Non-pigmented ciliary epithelial cell (primary cell): ENCODE measurements at regions not wholly inside any gene's neighbourhood (a gene's known extent, or its start where the extent isn't known, plus 50 kb on each side); places are given as distances from the start of the nearest gene placed in this dataset.
"Not testable (repeated sequence)": the region's sequence is repeated elsewhere in the genome, so short reads cannot be mapped to it uniquely, and the experiment has no call there.

Experiments used
- DNase-seq: peaks from one replicate; pipeline ENCODE4 v3.0.0-alpha.2; 2010; ENCODE audit warnings: low read depth

DNA sequence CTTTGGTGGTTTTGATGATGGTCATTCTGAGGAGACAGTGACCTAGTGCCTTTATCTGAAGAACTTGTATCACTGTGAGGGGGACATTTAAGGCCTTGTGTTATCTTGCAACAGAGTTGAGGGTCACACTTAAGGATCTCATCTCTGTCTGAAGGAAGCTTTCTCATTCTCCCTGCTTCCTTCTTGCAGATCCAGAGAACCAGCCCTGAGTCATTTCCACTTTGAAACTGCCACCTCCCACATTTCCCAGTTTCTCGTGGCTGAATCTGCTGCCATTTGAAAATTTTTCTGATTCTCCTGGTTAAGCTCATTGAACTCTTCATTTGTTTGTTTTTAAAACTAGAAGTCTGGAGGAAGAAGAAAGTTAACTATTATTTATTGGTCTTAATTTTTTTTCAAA lies 190.2 kb upstream of the CDH11 start:
- DNase-seq, result no peak

DNA sequence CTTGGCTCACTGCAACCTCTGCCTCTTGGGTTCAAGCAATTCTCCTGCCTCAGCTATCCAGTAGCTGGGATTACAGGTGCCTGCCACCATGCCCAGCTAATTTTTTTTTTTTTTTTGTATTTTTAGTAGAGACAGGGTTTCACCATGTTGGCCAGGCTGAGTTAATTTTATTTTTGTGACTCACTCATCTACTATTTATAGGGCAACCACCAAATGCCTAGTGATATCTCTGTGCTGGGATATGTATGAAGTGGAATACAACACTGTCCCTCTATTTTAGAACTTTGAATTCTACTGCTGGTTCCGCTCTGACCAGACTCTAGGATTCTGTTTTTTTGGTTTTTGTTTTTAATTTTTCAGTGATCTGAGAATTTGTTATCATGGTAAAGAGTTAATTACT lies 188.6 kb upstream of the CDH11 start:
- not testable (repeated sequence) for DNase-seq

DNA sequence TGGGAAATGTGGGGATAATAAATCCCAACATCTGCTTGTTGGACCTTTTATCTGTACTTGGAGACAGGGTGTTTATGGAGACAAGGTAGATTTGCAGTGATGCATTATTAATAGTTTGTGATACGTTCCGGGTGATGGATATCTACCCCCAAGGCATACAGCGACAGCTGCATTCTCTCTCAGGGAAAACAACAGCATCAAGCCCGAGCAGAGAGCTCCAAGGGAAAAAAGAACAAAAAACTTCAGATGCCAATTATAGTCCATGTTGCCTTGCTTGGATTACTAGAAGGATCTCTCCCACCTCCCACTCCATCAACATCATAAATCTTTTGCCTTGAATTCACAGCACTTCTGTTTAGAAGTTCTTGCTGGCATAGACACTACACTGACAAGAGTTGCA lies 187.5 kb upstream of the CDH11 start:
- DNase-seq, result no peak

- DNase-seq, result no peak
Observed at GRCh38 chr16:65308506-65308905, 186.6 kb upstream of the CDH11 start.

- DNase-seq, result no peak
Observed at GRCh38 chr16:65307286-65307685, 185.4 kb upstream of the CDH11 start.

DNA sequence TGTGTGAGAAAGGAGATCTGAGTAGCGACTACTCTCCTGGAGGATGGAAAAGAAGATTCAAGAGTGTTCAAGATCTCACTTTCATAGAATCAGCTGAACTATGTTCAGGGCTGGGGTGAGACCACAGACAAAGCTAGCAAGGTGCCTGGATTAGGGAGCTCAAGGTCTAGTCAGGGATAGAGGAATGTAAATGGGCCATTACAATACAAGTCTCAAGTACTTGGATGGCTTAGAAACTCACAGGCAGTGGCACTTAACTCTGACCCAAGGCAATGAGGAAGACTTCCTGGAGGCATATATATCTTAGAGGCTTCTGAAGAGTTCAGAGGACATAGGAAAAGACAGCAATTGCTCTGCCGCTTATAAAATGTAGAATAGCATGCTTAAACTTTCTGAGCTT lies 184.9 kb upstream of the CDH11 start:
- DNase-seq, result no peak

DNA sequence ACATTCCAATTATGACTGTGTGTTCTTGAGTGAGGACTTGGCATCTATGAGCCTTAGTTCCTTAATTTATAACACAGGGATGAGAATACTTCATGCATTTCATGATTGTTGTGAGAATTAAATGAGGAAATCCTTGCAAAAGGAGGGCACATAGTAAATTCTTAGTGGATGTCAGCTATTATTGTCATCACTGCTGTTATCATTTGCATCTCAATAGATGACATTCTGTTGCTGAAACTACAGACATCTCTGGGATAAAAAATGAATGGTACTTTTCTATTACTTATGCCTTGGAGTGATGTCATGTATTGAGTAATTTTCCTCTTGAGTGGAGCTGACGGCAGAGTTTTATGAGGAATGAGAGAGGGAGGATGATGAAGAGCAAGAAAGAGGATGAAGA lies 184.4 kb upstream of the CDH11 start:
- DNase-seq, result no peak

- DNase-seq, result no peak
Observed at GRCh38 chr16:65305266-65305959, 183.6 kb upstream of the CDH11 start.

GRCh38 chr16:65301029-65301428 lies 179.2 kb upstream of the CDH11 start:
- no peak for DNase-seq

DNA sequence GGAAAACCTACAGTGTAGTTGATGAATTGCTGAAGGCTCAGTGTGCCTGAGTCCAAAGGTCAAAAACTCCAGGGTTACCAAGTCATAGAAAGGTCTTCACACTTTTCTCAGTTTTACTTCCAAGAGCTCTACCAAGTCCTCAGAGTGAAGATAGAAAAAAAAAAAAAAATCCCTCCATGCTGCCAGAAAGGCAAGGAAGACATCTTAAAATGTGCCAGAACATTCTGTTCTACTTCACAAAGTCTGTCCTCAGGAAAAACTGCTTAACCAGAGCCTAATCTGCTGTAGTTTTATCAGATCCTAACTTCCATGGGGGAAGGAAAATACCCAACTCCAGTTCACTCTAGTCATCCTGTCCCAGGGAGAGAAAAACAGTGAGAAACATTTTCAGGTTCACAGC lies 175.6 kb upstream of the CDH11 start:
- DNase-seq, result no peak

DNA sequence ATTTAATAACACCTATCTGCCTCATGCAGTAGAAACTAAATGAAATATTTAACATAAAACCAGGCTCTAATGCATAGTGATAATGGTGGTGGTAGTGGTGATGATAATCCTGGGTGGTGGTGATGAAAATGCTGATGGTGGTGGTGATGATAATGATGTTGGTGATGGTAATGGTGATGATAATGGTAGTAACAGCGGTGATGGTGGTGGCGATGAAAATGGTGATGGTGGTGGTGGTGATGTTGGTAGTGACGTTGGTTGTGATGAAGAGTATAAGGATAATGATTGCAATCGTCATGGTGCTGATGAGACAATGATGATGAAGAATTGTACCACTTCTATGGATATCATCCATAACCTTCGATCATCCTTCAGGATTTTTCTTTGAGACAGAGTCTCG lies 173.7 kb upstream of the CDH11 start:
- no peak for DNase-seq

GRCh38 chr16:65294708-65295107 lies 172.8 kb upstream of the CDH11 start:
- no peak for DNase-seq

DNA sequence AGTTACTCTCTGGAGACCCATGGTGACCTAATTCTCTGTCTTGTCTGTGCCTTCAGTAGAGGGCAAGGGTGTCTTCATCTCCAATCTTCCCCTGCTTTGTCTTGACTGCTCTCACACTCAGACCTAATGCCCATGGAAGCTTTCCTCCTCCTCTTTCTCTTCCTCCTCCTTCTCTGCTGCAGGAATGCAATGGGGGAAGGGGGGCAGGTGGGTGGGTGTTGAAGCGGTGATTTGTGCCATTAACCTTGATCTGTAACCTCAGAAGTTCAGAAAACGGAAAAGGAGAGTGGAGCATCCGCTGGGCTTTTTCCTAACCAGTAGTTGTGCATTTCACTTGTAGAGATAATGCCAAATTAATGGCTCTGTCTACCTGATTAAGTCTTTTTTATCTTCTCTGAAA lies 172.3 kb upstream of the CDH11 start:
- no peak for DNase-seq

- no peak for DNase-seq
Observed at GRCh38 chr16:65289022-65289421, 167.2 kb upstream of the CDH11 start.

DNA sequence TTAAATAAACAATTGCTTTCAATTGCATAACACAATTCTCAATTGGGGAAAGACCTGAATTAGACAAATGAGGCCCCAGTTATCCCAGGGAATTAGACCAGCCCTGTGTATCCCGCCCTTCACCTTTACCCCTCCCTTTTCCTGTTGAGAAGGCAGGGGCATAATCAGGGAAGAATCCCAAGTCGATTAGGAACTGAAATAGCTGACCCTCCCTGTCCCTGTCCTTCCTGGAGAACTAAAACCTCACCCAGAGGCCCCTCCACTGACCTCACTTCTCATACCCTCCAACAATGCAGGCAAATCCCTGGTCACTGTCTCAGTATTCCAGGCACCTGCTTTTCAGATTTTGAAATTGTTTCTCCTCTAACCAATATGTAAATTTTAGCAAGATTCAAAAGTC lies 165.4 kb upstream of the CDH11 start:
- no peak for DNase-seq

DNA sequence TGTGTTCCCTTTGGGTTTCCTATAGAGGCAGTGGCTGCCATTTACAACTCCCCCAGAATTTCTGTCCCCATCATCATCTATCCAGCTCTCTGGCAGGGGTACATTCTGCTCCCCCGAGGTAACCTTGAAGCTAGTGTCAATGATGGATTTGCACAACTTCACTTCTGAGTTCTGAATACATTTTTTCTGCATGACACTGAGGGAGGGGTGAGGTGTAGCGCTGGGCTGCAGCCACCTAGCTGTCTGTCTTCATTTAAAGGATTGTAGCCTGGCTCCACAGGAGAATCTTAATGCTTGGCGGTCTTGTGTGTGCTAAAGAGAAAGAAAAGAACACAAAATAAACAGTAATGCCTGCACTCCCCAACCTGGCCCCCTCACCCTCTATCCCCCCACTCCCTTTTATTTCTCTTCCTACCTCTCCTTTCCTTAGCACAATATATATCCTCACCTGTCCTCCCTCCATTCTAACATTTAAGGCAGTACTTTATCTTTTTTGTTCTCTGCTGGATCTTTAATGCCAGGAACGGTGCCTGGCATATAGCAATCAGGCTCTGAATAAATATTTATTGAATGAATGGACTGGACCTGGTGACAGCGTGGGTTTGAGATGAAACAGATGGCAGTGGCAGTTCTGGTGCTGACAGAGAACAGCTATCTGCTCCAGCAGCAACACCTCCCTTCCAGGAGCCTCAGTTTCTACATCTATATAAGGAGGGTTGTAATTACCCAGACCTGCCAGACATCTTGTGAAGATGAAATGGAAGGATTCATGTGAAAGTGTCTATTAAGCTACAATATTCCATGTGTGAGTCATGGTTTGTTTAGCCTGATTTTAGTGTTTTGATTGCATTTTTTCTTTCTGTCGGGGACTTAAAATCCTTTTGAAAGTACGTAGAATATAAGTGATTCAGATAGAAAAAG lies 163.5 kb upstream of the CDH11 start:
- no peak for DNase-seq

GRCh38 chr16:65284626-65285025 lies 162.8 kb upstream of the CDH11 start:
- no peak for DNase-seq

- no peak for DNase-seq
Observed at GRCh38 chr16:65283181-65283651, 161.4 kb upstream of the CDH11 start.

GRCh38 chr16:65281586-65281985 lies 159.7 kb upstream of the CDH11 start:
- DNase-seq, result no peak

DNA sequence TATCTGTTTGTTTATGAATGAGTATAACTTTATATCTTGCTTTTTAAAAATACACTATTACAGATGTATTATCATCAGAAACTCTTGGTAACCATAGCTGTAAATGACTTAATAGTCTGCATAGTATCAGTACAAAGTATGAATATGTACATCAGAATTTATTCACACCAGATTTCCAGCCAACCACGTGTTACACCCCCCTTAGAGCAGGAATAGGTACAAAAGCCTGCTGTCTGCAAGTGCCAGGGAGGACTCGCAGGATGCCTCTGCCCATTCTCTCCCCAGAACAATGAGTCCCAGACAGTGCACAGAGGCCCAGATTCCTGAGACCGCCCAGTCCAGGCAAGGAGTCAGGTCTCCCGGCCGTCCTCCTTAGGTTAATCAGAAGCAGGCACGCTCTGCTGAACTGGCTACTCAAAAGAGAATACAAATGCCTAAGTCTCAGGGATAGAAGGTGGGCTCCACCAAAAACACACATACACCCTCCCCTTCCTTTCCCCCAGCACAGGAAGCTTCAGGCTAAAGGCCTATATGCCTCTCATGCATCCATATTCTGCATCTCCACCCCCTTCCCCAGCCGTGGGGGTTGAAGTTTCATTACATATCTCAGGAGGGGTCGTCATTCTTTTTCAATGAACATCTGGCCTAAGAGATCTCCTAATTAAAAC lies 159.1 kb upstream of the CDH11 start:
- DNase-seq, result no peak

DNA sequence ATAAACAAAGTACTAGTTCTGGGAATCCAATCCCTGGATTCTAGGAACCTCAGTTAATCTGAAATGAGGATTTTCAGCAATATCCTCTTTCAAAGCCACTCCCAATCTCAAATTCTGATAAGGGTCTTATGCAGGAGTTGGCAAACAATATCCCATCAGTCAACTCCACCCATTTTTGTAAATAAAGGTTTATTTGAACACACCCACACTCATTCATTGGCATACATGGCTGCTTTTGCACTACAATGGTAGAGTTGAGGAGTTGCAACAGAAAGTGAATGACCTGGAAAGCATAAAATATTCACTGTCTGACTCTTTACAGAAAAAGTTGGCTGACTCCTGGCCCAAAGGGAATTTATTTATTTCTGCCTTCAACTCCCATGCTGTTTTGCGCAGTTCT lies 157.7 kb upstream of the CDH11 start:
- no peak for DNase-seq

DNA sequence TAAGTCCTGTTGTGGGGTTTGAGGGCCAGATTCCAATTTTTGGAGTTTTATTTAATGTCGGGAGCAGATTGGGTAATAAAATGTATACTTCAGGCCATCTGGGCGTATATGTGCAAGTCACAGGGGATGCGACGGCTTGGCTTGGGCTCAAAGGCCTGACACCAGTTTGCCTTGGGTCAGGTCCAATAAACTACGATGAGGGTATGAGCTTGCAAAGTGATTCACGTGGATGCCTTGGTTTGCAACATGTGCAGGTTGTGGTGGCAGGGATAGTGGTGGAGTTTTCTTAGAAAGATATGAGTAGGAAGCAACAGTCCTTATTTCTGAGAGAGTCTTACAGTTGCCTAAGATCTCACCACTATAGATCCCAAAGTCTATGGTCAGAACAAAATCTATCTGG lies 157.0 kb upstream of the CDH11 start:
- no peak for DNase-seq

- no peak for DNase-seq
Observed at GRCh38 chr16:65274566-65274965, 152.7 kb upstream of the CDH11 start.
